Small intestine (tissue), 7 donors: ENCODE measurements at regions not wholly inside any gene's neighbourhood (a gene's known extent, or its start where the extent isn't known, plus 50 kb on each side); places are given as distances from the start of the nearest gene placed in this dataset.
"Not testable (repeated sequence)": the region's sequence is repeated elsewhere in the genome, so short reads cannot be mapped to it uniquely, and the experiment has no call there.

Experiments used
- DNase-seq, 2 donors: peaks; one replicate each; pipeline versions ENCODE4 v3.0.0 to v3.0.0-alpha.2; 2013
- FAIRE-seq: peaks from 2 replicates; lab custom pipeline; 2012; peaks lifted over from hg19 to GRCh38; lab: Jason Lieb, UNC
- H3K27ac ChIP-seq, 3 donors: one replicate each; pipeline ENCODE4 v1.5.1; 2013; ENCODE audit warnings: low read length in 2 of 3, mild to moderate bottlenecking in 2 of 3, control low read depth in 1 of 3, inconsistent platforms in 1 of 3, low read depth in 1 of 3, moderate library complexity in 1 of 3
- H3K27me3 ChIP-seq, 3 donors: one replicate each; pipeline ENCODE4 v1.6.1; 2013; ENCODE audit warnings: low read length in 3 of 3, inconsistent platforms in 1 of 3; ENCODE audit not compliant: control insufficient read depth in 3 of 3, insufficient read depth in 3 of 3
- H3K36me3 ChIP-seq, 3 donors: one replicate each; pipeline ENCODE4 v1.6.1; 2013; ENCODE audit warnings: low read length in 3 of 3, inconsistent platforms in 1 of 3, low read depth in 1 of 3, mild to moderate bottlenecking in 1 of 3, moderate library complexity in 1 of 3; ENCODE audit not compliant: control insufficient read depth in 3 of 3, insufficient read depth in 2 of 3
- H3K4me1 ChIP-seq, 3 donors: one replicate each; pipeline ENCODE4 v1.6.1; 2013; ENCODE audit warnings: low read length in 2 of 3, inconsistent platforms in 1 of 3, low read depth in 1 of 3, mild to moderate bottlenecking in 1 of 3, moderate library complexity in 1 of 3; ENCODE audit not compliant: control insufficient read depth in 3 of 3, insufficient read depth in 2 of 3
- H3K4me3 ChIP-seq, 3 donors: one replicate each; pipeline ENCODE4 v1.5.1; 2013; ENCODE audit warnings: low read length in 3 of 3, control low read depth in 1 of 3, inconsistent platforms in 1 of 3, low read depth in 1 of 3, mild to moderate bottlenecking in 1 of 3, moderate library complexity in 1 of 3
- H3K9me3 ChIP-seq, 2 donors: one replicate each; pipeline ENCODE4 v1.6.1; 2013; ENCODE audit warnings: low read depth in 1 of 2, low read length in 1 of 2; ENCODE audit not compliant: control insufficient read depth in 2 of 2, insufficient read depth in 1 of 2
- WGBS, 3 donors: extraction: QIAGEN DNeasy Blood & Tissue Kit; methylation state at CpG; one replicate each; pipeline ENCODE4 v1.1.7; 2013; 5-methylcytosine and 5-hydroxymethylcytosine counted together
- donor health status: healthy with polysubstance abuse.
- donor health status: control.
- donor health status: control.
- donor health status: Bipolar disorder and iron deficiency.
- donor health status: healthy.

GRCh38 chr3:188008582-188009213 lies 145.3 kb upstream of the LPP start:
- WGBS, 3 donors: 89 to 98% (median 91%) methylated on average over 3 of the region's 3 CpGs
- FAIRE-seq: no peak
- H3K36me3 ChIP-seq: peaks cover 0 to 1% (median 0%) of the 10 kb centered on the region in 3 donors
- H3K27me3 ChIP-seq: no peaks in the 10 kb centered on the region
- H3K4me3 ChIP-seq: no peak overlapping the region
- peaks cover 0 to 8% of the 10 kb centered on the region in 2 donors for H3K9me3 ChIP-seq
- no peak for DNase-seq
- no peak overlapping the region for H3K27ac ChIP-seq
- peaks cover 0 to 13% (median 2%) of the 10 kb centered on the region in 3 donors for H3K4me1 ChIP-seq

- Histone ChIP-seq H3K27me3 (no peaks in the 10 kb centered on the region), H3K4me1 (no peaks in the 10 kb centered on the region), H3K36me3 (peaks cover 0 to 1% (median 0%) of the 10 kb centered on the region in 3 donors), H3K9me3 (peaks cover 0 to 8% of the 10 kb centered on the region in 2 donors), H3K27ac (no peak overlapping the region), H3K4me3 (no peak overlapping the region)
- no peak for FAIRE-seq
- 61 to 74% (median 71%) methylated on average over 8 of the region's 8 CpGs for WGBS, 3 donors
- no peak for DNase-seq
Measured at GRCh38 chr3:188010478-188010877, 143.5 kb upstream of the LPP start.

DNA sequence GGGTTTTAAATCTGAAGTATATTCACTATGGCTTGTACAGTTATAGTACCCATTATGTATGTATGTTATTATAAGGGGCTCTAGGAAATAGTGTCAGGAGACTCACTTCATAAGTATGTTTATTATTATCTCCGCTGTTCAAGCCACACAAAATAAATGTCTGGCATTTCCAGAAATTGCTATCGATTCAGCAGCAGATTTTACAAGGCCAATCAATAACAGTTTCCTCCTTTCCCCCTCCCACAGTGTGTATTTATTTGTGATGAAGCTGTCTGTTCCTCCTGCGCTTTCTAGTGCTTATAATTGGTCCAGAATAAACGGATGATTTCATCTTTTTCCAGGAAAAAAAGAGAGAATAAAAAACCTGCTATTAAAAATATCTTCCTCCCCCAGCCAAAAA lies 134.2 kb upstream of the LPP start:
- Histone ChIP-seq H3K9me3 (no peaks in the 10 kb centered on the region), H3K4me3 (no peak overlapping the region), H3K27me3 (no peaks in the 10 kb centered on the region), H3K36me3 (no peaks in the 10 kb centered on the region), H3K4me1 (peaks cover 0 to 12% (median 4%) of the 10 kb centered on the region in 3 donors), H3K27ac (no peak overlapping the region)
- 74 to 83% (median 76%) methylated on average over 4 of the region's 4 CpGs for WGBS, 3 donors
- no peak for FAIRE-seq
- no peak for DNase-seq

- FAIRE-seq: no peak
Measured at GRCh38 chr3:188021041-188021440, 132.9 kb upstream of the LPP start.

GRCh38 chr3:188021502-188022040 lies 132.4 kb upstream of the LPP start:
- peak overlapping the region in 1 of 3 donors; percentile 52 for H3K27ac ChIP-seq
- WGBS, 3 donors: 65 to 72% (median 69%) methylated on average over 7 of the region's 7 CpGs
- FAIRE-seq (no peak), DNase-seq (peak in 1 of 2 donors; percentile 71)
- H3K27me3 ChIP-seq: no peaks in the 10 kb centered on the region
- peaks cover 0 to 20% (median 4%) of the 10 kb centered on the region in 3 donors for H3K4me1 ChIP-seq
- no peak overlapping the region for H3K4me3 ChIP-seq
- H3K36me3 ChIP-seq: no peaks in the 10 kb centered on the region
- no peaks in the 10 kb centered on the region for H3K9me3 ChIP-seq

More at GRCh38 chr3:188021041-188021440, 132.9 kb upstream of the LPP start:
- H3K9me3 ChIP-seq: no peaks in the 10 kb centered on the region
- peaks cover 0 to 18% (median 4%) of the 10 kb centered on the region in 3 donors for H3K4me1 ChIP-seq
- peak overlapping the region in 1 of 3 donors; percentile 52 for H3K27ac ChIP-seq
- H3K4me3 ChIP-seq: no peak overlapping the region
- H3K36me3 ChIP-seq: no peaks in the 10 kb centered on the region
- H3K27me3 ChIP-seq: no peaks in the 10 kb centered on the region
- WGBS, 3 donors: 87 to 95% (median 92%) methylated on average over 3 of the region's 3 CpGs
- no peak for DNase-seq

GRCh38 chr3:188022902-188023301 lies 131.1 kb upstream of the LPP start:
- H3K4me3 ChIP-seq, H3K9me3 ChIP-seq, H3K27ac ChIP-seq, FAIRE-seq, DNase-seq, H3K36me3 ChIP-seq, H3K27me3 ChIP-seq: not testable (repeated sequence)
- peaks cover 4 to 29% (median 6%) of the 10 kb centered on the region in 3 donors for H3K4me1 ChIP-seq
- WGBS, 3 donors: 85 to 96% (median 95%) methylated on average over 4 of the region's 4 CpGs

GRCh38 chr3:188025555-188025954 lies 128.4 kb upstream of the LPP start:
- peak overlapping the region in 1 of 3 donors; percentile 65 for H3K27ac ChIP-seq
- DNase-seq (peak in 1 of 2 donors; percentile 69), FAIRE-seq (no peak)
- no peaks in the 10 kb centered on the region for H3K27me3 ChIP-seq
- H3K4me1 ChIP-seq: peaks cover 4 to 29% (median 6%) of the 10 kb centered on the region in 3 donors
- no peak overlapping the region for H3K4me3 ChIP-seq
- H3K9me3 ChIP-seq: no peaks in the 10 kb centered on the region
- H3K36me3 ChIP-seq: no peaks in the 10 kb centered on the region
- WGBS, 3 donors: 17 to 64% (median 35%) methylated on average over 6 of the region's 6 CpGs

GRCh38 chr3:188026191-188026968 lies 127.6 kb upstream of the LPP start:
- no peak overlapping the region for H3K4me3 ChIP-seq
- WGBS, 3 donors: 17 to 66% (median 39%) methylated on average over 3 of the region's 3 CpGs
- H3K27me3 ChIP-seq: no peaks in the 10 kb centered on the region
- no peaks in the 10 kb centered on the region for H3K36me3 ChIP-seq
- peak overlapping the region in 2 of 3 donors; percentile 5 to 65 for H3K27ac ChIP-seq
- H3K9me3 ChIP-seq: no peaks in the 10 kb centered on the region
- DNase-seq (peak; percentile 85 to 91), FAIRE-seq (no peak)
- H3K4me1 ChIP-seq: peaks cover under 1 to 22% (median 6%) of the 10 kb centered on the region in 3 donors
